SIG-M5 treated with dmso at 0.1 percent for 504 hours (cell line): ENCODE measurements at regions not wholly inside any gene's neighbourhood (a gene's known extent, or its start where the extent isn't known, plus 50 kb on each side); places are given as distances from the start of the nearest gene placed in this dataset.

Experiments used
- DNase-seq: peaks from one replicate; lab custom pipeline; 2025; ENCODE audit not compliant: unreplicated experiment; lab: John Stamatoyannopoulos, UW

GRCh38 chr2:8577573-8577972 lies 104.3 kb upstream of the ID2 start:
- DNase-seq: no peak

- no peak for DNase-seq
Observed at GRCh38 chr2:8578335-8579244, 103.3 kb upstream of the ID2 start.

DNA sequence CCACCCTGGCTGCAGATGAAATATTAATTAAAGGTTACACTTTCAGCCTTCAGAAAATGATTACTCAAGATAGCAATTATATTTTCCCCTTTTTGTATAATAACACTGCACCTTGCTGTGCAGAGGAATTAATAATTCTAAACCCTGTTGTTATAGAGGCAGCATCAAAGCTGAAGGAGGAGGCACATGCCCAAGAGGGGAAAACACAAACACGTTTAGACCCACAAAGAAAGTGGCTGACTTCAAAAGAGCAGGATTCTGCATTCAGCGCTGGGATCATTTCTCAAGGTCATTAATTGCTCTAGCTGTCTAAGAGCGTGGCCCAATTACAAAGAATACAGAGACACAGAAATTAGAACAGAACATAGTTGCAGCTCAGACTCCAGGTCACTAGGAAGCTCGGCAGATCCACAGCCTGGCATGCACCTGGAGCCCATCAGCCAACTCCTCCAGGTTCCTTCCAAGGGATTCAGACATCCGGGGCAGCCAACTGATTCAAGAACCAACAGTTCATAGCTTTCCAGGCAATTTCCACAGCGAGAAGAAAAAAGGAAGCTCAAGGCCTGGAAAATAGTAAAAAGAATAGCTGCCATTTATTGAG lies 102.3 kb upstream of the ID2 start:
- no peak for DNase-seq

- no peak for DNase-seq
Observed at GRCh38 chr2:8580316-8581233, 101.3 kb upstream of the ID2 start.

- DNase-seq: no peak
Observed at GRCh38 chr2:8581234-8581561, 100.7 kb upstream of the ID2 start.

DNA sequence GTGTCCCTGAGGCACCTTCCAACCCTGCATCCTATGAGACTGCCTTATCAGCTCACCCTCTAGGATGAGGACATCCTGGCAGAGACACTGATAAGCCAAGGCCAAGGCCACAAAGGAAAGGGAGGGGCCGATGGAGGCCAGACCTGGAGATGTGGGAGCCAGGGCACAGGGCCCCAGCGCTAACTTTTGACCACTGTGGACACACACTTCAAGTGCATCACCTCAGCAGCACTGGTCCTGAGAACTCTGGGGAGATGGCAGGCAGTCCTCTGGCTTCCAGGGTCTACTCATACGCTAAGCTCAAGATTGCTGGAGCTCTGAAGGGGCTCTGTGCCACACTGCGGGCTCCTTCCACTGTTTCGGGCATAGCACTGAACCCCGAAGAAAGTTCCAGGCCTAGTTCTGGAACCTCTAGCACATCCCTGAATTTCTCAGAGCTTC lies 100.2 kb upstream of the ID2 start:
- DNase-seq: no peak

DNA sequence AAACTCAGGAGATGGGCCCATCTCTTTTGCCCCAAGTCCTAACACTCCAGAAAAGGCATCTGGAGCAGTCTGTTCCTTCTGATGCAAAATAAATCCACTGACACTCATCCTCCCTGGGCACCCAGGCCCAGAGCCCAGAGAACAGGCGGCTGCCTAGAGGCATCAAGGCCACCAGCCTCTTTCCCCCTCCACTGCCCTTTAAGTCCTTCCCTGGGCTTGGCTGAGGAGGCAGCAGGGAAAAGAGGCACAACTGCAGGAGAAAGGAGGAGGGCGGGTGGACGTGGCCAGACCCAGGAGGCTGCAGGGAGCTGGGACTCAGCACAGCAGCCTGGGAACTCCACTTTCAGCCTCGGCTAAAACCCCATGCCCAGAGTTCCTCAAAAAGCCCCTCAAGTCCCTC lies 99.7 kb upstream of the ID2 start:
- DNase-seq: no peak

DNA sequence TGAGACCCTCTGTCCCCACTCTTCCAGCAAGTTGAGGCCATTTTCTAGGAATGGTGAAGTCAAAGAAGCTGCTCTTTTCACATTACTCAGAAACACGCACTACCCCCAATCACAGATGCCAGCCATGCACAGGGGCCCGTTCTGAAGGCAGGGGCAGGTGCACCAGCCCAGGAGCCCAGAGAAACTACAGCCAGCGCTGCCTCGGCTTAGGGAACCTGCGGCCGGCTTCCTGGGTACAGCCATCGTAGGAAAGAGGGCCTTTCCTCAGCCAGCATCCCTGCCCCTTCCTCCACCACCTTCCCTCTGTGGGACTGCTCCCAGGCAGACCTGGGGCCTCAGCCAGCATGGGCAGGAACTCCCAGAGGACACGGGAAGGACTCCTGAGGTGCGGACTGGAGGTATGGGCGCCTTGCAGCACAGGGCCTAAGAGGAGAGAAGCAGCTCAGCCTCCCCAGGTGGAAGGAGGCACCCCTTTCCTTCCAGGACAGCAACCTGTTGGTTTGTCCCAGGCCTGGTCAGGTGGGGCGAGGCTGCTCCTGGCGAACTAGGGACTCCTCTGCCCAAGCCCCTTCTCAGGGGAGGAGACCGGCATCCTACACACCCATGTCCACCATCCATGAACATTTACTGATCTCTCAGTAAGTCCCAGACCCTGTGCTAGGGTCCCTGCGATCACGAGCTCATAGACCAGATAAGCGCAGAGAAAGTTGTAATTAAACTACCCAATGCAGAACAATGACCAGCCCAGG lies 99.0 kb upstream of the ID2 start:
- no peak for DNase-seq

GRCh38 chr2:8583400-8584173 lies 98.3 kb upstream of the ID2 start:
- DNase-seq: peak; percentile 87

DNA sequence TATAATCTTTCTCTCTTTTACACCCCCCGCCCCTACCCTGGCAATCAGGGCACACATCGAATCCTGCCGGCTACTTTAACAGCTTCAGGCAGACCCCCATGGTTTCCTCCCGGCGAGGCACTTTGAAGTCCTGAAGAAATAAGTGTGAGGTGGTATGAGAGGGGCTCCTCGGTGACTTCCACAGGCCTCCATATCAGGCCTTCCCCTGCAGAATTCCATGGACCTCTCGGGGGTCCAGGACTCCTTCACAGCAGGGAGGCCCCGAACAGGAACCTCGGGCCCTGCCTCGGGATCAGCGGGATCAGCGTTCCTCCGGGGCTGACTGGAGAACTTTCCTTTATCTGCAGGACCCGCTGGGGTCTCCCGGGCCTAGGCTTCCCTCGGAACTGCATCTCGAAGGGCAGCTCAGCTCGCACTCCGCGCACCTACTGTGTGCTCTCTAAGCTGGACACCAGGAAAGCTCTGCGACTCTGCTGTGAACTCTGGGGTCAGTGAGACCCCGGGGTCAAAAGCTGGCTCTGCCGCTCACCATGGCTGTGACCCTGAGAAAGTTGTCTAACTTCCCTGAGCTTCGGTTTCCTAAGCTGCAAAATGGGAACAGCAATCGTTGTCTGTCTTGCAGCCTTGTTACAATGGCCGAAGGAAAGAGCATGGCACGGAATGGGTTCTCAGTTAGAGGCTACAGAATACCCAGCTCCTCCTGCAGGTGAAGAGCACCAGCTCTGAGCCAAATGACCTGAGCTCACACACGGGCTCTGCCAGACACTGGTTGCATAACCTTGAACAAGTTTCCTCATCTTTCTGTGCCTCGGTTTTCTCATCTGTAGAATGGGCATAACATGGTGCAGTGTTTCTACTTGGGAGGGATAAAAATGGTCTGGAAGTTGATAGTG lies 97.4 kb upstream of the ID2 start:
- DNase-seq: no peak

GRCh38 chr2:8586457-8587051 lies 95.3 kb upstream of the ID2 start:
- DNase-seq: no peak

- DNase-seq: no peak
Observed at GRCh38 chr2:8587251-8587791, 94.5 kb upstream of the ID2 start.

- no peak for DNase-seq
Observed at GRCh38 chr2:8587920-8588830, 93.7 kb upstream of the ID2 start.

DNA sequence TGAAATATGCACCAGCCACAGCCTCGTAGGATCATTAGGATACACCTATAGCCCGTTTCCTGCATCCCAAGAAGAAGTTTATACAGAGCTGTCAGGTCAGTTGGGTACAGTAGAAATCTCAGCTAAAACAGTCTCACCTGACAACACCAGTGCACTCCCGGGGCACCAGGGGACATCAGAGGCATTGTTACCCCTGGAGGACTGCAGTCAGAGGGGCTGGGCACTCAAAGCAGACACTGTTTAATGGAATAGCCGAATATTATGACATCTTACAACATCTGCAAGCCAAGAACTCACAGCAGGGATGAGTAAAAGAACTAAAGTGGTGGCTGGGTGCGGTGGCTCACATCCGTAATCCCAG lies 93.0 kb upstream of the ID2 start:
- DNase-seq: no peak

- no peak for DNase-seq
Observed at GRCh38 chr2:8589721-8590120, 92.1 kb upstream of the ID2 start.

GRCh38 chr2:8590938-8591337 lies 90.9 kb upstream of the ID2 start:
- DNase-seq: no peak

GRCh38 chr2:8592736-8593135 lies 89.1 kb upstream of the ID2 start:
- no peak for DNase-seq

DNA sequence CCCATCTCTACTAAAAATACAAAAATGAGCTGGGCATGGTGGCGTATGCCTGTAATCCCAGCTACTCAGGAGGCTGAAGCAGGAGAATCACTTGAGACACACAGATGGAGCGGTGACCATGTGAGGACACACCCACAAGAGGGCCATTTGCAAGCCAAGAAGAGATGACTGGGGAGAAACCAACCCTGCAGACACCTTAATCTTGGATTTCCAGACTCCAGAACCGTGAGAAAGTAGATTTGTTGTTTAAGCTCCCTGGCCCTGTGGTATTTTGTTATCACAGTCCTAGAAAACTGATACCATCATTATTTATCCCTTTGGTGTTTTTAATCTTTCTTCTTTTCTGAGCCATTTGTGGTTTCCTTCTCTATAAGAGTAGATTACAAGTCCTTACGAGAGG lies 88.6 kb upstream of the ID2 start:
- no peak for DNase-seq
